HPDE6-E6E7 (cell line): ENCODE measurements at regions not wholly inside any gene's neighbourhood (a gene's known extent, or its start where the extent isn't known, plus 50 kb on each side); places are given as distances from the start of the nearest gene placed in this dataset.
A peak's percentile ranks its signal among the peaks of the same experiment; 100 is the strongest.

Experiments used
- DNase-seq: peaks from one replicate; pipeline ENCODE4 v3.0.0; 2011; ENCODE audit warnings: missing footprints; ENCODE audit errors: extremely low spot score

DNA sequence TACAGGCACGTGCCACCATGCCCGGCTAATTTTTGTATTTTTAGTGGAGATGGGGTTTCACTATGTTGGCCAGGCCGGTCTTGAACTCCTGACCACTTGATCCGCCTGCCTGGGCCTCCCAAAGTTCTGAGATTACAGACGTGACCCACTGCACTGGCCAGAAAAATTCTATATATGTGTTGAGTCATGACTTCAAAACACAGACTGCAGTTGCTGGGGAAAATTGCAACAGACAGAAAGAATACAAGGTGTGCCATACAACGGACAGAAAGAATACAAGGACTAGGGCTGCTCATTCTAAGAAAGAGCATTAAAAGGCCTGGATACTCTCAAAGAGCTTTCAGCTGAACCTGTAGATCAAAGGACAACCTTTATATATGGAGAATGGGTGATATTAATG, 109.6 kb upstream of the ACSL4 start:
- no peak for DNase-seq

- DNase-seq = no peak
Measured at GRCh38 chrX:109843963-109844751, 111.1 kb upstream of the ACSL4 start.

- DNase-seq = no peak
Measured at GRCh38 chrX:109844986-109845385, 111.9 kb upstream of the ACSL4 start.

- DNase-seq = no peak
Measured at GRCh38 chrX:109845996-109846395, 112.9 kb upstream of the ACSL4 start.

GRCh38 chrX:109847257-109848187, 114.5 kb upstream of the ACSL4 start:
- DNase-seq = peak; percentile 10

DNA sequence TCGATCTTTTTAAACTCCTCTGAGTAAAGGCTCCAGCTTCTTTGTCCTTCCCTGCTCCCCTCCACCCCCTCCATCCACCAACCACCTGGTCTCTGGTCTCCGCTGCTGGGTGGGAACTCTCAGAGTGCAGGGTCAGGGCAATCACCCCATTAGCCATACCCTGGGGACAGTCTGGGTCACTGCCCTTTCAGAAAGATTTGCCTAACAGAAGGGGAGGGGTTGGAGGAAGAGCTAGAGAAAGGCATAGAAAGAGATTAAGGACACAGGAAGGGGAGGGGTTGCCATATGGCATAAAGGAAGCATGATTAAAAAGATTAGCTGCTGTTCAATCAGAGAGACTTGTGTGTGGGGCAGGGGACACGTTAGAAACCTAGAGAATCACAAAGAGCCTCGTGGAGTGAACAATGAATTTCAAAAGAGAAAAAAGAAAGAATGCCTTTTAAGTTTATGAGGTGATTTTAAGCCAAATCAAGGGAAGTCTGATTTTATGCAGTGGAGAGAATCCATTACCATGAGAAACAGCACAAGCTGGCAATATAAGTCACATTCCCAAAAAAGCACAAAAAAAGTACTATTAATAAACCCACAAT, 115.5 kb upstream of the ACSL4 start:
- DNase-seq = no peak

DNA sequence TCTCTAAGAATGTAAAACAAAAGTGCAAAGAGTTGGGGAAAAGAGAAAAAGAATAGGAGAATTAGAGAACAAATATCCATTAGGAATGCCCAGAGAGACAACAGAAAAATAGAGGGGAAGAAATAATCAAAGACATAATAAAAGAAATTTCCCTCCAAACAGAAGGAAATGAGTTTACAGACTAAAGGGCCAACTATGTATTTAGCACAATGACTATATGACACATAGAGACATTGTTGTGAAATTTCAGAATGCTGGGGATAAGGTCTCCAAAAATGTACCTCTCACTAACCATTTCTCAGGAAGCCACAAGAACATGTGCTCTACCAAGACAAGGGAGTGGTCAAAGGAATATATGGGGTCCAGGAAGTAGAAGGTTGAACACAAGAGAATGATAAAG, 121.0 kb upstream of the ACSL4 start:
- DNase-seq = no peak

- no peak for DNase-seq
Measured at GRCh38 chrX:109855501-109855900, 122.4 kb upstream of the ACSL4 start.

- DNase-seq = peak; percentile 11
Measured at GRCh38 chrX:109856974-109857373, 123.9 kb upstream of the ACSL4 start.

DNA sequence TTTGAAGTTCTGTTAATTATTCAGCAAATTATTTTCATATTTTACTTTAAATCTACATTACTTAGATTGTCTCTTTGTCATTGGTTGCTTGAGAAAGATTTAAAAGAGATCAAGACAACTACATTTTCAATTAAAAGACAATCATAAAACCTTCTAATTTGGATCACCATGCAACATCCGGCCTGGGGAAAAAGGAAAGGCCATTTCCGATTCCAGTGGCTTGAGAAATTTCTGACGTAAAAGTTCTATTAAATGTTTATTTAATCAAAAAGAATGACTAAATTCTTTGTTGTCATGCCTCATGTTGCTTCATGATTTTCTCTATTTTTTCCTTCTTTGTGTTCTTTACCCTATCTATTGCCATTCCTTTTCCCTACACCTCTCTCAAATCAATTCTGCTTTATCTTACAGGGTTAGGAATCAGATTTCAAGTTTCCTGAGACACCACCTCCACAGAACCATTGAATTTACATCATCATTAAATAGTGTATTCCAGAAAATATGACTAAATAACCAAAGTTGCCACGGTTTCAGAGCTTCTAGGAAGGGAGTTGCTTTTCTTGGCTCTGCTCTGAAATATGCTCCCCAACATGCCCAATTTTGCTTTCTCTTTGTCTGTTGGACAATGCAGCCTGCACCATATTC, 124.6 kb upstream of the ACSL4 start:
- no peak for DNase-seq

GRCh38 chrX:109858602-109859341, 125.7 kb upstream of the ACSL4 start:
- DNase-seq = no peak

- no peak for DNase-seq
Measured at GRCh38 chrX:109859651-109860050, 126.6 kb upstream of the ACSL4 start.

DNA sequence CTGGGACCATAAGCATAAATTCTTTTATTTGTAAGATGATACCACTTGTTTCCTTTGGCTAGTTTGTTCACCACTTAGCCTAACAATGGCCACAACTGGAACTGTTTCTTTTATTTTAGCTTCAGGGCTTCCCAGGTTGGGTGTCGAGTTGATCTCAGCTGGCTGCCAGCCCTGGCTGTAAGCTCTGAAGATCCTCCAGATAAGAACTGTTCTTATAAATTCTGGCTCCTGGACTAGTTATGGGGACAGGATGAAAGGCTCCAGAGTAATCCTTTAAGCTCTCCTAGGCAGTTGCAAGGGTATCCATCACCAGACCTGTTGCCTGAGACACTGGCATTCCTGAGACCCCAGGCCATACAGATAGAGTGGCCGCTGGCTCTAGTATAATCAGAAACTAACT, 129.4 kb upstream of the ACSL4 start:
- DNase-seq = no peak

DNA sequence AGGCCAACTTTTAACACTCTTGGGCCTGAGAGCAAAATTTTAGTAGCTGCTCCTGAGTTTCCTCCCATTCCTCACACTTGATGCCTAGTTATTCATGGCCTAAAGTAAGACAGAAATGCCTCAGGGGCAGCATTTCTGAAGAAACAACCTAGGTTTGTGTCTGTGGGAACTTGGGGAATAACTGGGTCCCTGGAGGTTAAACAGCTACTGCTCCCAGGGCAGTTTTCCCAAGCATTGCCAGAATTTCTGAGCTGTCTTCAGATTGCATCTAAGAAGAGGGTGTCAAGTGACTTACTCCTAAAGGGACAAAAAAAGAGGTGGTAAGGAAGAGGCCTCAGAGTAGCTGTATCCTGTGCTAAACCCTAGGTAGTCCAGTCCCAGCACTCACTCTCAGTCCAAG, 130.8 kb upstream of the ACSL4 start:
- DNase-seq = no peak

- DNase-seq = no peak
Measured at GRCh38 chrX:109871121-109871888, 131.6 kb upstream of the TMEM164 start.

DNA sequence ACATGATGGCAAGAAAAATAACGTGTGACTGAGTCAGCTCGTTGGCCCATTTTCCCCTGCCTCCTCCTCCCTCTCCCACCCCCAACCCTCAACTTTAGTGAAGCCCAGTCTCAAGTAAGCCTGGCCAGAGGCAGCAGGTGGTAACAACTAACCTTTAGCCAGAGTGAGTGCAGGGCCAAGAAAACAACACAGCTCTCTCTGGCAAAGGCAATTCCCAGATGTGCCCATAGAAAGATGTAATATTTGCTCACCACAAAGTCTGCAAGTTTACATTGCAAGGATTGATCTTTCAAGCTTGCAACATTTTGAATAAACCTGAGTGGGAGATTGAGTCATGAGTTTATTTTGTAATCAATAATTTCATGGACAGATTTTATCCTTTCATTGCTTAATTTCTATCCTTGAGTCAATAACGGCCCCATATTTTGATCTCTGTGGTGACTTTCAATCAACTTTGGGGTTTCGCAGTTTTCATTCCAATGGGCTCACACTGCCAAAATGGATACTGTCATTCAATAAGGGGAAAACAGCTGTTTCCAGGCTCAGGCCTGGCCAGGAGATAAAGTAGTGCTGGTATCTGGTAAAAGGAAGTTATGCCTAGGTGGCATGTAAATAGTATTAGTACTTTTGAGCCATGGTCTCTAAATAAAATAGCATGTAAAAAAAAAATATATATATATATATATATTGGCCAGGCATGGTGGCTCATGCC, 130.7 kb upstream of the TMEM164 start:
- no peak for DNase-seq

DNA sequence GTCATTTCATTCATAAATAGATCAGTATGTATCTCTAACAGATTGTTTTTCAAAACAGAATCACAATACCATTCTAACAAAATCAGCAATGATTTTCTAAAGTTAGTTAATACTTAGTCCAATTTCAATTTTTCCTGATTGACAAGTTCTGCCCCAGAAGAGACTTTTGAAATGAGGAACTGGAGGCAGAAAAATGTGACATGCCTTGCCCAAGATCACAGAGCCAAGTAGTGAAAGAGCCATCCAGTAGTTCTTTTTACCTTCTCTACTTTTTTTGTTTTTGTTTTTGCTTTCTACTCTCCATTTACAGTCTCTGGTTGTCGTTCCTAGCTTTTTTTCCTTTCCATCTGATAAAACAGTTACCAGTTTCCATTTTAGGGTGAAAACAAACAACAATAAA, 129.3 kb upstream of the TMEM164 start:
- DNase-seq = no peak

DNA sequence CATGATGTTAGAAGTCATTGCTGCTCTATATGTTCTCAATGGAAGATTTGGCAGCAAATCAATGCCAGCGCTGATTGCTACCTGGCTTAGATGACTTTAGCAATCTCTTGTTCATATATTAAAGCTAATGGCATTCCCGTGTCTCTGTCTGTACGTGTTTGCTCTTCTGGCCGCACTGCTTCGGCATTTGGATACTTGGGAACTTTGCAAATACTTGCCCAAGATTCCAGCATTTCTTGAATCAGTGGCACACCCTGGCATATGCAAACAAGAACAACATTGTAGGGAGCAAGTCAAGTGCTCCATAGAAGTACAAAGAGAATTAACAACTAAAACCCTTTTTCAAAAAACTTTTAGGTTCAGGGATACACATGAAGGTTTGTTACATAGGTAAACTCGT, 128.9 kb upstream of the TMEM164 start:
- no peak for DNase-seq

- DNase-seq = no peak
Measured at GRCh38 chrX:109874548-109874947, 128.4 kb upstream of the TMEM164 start.

GRCh38 chrX:109875831-109876230, 127.1 kb upstream of the TMEM164 start:
- DNase-seq = no peak
